ENCODE measurements at regions not wholly inside any gene's neighbourhood (a gene's known extent, or its start where the extent isn't known, plus 50 kb on each side); places are given as distances from the start of the nearest gene placed in this dataset.

DNA sequence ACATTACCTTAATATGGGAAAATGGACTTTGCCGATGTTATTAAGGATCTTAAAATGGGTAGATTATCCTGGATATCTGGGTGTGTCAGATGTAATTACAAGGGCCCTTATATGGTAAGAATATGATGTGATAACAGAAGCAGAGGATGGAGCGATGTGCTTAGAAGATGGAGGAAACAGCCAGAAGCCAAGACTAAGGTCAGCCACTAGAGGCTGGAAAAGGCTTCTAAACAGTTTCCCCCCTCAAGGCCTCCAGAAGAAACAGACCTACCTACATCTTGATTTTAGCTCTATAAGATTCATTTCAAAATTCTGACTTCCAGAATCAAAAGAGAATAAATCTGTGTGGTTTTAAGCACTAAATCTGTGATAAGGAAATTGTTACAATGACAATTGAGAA lies 131.9 kb downstream of the CAAP1 start:
- TF ChIP-seq GATA3 (IDR thresholded peaks at IDR 0.05; ENCODE audit: low read depth, low read length) (no peak), GATA2 (IDR thresholded peaks at IDR 0.05; ENCODE audit: low read depth, low read length) (no peak)
